Activated CD4-positive, alpha-beta T cell treated with anti-CD3 and anti-CD28 coated beads, Interleukin-2, amount 50 U/mL, for 16 hours (primary cell): ENCODE measurements at regions not wholly inside any gene's neighbourhood (a gene's known extent, or its start where the extent isn't known, plus 50 kb on each side); places are given as distances from the start of the nearest gene placed in this dataset.
"Not testable (repeated sequence)": the region's sequence is repeated elsewhere in the genome, so short reads cannot be mapped to it uniquely, and the experiment has no call there.

Source experiments
- DNase-seq: peaks from one replicate; pipeline ENCODE4 v3.0.0-alpha.2; 2020

GRCh38 chr6:139998478-139998877 lies 624.0 kb upstream of the CITED2 start:
- DNase-seq, result not testable (repeated sequence)

DNA sequence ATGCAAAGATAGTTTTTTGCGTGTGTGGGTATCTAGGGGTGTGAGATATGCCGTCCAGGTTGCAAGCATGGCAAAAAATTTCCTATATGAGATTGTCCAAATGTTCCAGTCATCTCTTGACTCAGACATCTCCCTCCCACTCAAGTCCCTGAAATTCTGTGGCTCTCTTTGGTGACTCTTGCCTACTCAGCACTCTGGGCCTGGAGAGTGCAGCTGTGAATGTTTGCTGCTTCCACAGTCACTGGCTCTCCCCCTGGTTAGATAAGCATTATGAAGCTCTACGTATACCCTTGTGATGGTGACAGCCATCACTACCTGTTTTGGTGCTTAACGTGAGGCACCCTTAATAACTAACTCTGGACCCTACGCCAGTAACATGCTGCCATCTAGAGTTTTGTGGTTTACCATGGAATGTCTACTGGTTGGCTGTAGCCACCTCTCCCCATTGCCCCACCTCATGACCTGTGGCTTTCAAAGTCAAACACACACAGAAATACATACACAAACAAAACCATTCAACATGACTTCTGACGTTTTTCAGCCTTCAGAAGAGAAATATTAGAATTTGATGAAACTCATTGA lies 621.9 kb upstream of the CITED2 start:
- DNase-seq, result peak; percentile 1

DNA sequence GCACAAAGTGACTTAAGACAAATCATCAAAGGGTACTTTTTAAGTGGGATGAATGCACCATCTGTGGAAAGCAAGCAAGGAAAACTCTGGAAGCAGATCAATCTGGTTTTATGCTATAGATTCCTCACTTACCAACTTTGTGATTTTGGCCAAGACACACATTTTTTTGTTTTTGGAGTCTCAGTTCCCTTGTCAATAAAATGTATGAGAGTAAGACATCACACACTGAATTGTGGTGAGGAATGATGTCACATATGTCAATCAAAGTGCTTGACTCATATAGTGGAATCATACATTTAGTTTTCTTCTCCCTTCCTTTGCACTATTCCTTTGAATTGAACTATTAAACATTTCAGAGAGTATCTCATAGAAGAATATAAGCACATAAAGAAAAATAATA lies 620.5 kb upstream of the CITED2 start:
- no peak for DNase-seq

GRCh38 chr6:139990856-139991465 lies 616.5 kb upstream of the CITED2 start:
- no peak for DNase-seq

DNA sequence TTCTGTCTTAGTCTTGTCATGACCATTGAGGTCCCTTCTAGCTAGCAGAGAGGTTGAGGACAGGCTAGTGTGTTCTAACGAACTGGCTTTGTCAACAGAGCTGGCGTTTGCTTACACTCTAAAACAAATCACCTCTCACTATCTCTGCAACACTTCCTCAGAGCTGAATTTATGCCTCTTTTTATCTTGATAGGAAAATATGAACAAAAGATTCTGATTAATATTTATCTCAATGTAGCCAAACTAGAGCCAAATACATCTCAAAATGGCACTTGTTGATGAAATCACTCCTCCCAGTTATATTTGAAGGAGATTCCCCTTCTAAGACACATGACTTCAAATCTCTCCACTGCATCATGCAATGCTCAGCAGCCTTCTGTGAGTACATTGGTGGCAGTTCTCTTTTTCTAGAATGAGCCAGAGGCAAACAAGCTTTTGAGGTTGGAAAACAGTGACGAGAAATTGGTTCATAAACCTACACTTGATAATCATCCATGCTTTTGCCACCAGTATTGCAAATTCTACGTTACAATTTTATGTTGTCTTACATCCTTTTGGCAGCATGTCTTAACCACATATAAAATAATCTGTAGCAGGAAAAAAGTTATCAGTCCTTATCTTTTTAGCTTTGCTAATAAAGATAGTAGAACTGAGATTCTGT lies 615.7 kb upstream of the CITED2 start:
- DNase-seq, result no peak

DNA sequence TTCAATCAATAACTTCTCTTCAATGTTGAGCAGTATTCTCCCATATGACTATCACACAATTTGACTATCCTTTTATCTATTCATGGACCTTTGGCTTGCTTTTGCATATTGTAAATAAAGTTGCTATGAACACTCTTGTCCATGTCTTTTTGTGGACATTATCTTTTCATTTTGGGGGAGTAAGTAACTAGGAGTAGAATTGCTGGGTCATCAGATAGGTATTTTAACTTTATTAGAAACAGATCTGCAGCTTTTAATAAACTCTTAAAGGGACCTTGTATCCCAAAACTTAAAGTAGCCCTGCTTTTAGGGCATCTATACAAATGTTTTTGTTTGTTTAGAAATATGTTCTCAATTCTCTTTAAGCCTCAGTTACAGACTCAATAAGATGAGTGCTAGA lies 614.2 kb upstream of the CITED2 start:
- no peak for DNase-seq

- no peak for DNase-seq
These were observed 612.6 kb upstream of the CITED2 start for GRCh38 chr6:139987091-139987490.

DNA sequence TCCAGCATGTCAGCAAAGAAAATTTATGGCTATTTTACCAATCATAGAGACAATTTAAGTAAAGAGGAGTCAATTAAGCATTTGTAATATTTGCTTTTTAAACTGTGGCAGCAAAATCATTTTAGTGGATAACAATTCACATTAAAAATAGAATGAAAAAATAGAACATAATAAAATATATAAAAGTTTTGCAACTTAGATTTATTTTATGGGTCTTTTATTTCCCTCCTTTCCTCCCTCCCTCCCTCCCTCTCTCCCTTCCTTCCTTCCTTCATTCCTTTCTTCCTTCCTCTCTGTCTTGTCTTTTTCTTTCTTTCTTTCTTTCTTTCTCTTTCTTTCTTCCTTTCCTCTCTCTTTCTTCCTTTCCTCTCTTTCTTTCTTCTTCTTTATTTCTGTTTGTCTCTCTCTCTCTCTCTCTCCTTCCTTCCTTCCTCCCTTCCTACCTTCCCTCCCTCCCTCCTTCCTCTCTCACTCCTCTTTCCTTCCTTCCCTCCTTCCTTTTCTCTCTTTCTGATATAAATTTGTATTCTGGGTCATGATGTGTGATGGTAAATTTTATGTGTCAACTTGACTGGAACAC lies 610.9 kb upstream of the CITED2 start:
- DNase-seq, result no peak

DNA sequence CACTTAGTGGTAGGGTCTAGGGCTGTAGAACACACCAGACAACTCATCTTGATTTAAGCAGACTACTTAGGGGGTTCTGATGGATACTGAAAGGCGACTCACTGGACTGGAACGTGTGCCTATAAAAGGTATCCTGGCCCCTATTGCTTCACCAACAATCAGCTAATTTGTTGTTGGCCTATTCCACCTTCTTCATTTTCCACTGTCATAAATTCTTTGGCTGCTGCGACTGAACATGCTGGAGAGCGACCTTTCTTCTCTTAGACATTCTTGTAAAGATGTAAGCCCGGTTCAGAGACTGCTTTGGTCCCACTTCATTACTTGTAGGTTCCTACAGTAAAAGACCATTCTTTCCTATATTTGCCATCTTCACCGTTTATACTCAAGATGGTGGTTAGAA lies 609.9 kb upstream of the CITED2 start:
- no peak for DNase-seq

- DNase-seq, result no peak
These were observed 609.3 kb upstream of the CITED2 start for GRCh38 chr6:139983555-139984276.

DNA sequence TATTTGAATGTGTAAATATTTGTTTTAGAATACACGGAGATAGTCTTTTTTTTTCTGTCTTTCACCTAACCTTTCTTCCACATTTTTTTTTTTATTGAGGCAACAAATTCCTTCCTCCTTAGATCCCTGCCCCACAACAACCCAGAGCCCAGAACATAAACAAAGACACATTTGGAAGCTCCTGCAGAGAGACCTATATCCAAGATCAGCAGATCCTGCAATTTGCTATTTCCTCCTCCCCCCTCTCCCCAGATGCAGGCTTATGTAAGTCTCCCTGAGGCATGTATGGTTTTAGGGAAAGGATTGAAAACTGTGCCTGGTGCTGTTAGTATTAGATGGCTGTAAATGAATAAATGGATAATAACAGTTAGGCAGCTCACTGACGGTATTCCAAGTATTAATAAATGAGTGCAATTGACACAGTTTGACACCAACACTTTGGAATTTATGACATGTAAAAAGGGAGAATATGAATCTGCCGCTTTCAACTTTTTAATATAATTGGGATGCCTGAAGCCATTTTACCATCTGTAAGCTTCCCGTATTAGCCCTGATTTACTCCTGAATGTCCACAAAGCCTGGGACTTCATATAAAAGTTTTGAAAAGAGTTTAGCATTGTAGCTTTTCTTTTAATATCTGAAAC lies 608.3 kb upstream of the CITED2 start:
- no peak for DNase-seq

GRCh38 chr6:139982195-139982594 lies 607.7 kb upstream of the CITED2 start:
- DNase-seq, result no peak

- no peak for DNase-seq
These were observed 607.3 kb upstream of the CITED2 start for GRCh38 chr6:139981768-139982181.

DNA sequence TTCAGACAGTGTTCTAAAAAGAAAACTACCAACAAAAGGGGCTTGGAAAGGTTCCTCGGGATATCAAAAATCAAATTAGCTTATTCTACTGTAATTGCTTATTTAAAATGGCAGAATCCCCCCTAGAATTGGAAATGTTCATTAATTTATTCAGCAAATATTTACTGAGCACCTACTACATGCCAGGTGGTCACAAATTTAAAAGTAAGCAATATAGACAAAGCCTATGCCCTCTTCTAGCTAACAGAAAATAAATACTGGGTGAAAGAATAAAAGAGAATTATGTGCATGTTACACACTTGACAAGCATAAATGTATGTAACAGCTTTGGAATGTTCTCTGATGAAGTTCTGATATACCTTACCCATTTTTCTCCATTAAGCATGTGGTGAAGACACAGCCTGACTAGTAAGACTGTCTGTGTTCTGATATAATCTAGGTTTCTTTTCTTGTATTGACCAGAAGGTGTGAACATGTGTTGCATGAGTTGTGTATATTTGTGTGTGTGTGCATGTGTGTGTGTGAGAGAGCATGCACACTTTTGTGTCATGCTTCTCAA lies 606.7 kb upstream of the CITED2 start:
- no peak for DNase-seq

DNA sequence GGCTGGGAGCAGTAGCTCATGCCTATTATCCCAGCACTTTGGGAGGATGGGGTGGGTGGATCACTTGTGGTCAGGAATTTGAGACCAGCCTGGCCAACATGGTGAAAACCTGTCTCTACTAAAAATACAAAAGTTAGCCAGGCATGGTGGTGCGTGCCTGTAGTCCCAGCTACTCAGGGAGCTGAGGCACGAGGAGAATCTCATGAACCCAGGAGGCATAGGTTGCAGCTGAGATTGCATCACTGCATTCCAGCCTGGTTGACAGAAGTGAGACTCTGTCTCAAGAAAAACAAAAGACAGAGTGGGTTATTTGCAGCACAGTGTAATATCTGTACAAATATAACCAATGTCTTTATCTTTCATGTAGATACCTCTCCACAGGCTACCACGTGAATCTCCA lies 606.2 kb upstream of the CITED2 start:
- DNase-seq, result not testable (repeated sequence)

GRCh38 chr6:139979021-139979725 lies 604.7 kb upstream of the CITED2 start:
- DNase-seq, result no peak

GRCh38 chr6:139977887-139978332 lies 603.5 kb upstream of the CITED2 start:
- DNase-seq, result no peak

- no peak for DNase-seq
These were observed 599.4 kb upstream of the CITED2 start for GRCh38 chr6:139973669-139974344.

DNA sequence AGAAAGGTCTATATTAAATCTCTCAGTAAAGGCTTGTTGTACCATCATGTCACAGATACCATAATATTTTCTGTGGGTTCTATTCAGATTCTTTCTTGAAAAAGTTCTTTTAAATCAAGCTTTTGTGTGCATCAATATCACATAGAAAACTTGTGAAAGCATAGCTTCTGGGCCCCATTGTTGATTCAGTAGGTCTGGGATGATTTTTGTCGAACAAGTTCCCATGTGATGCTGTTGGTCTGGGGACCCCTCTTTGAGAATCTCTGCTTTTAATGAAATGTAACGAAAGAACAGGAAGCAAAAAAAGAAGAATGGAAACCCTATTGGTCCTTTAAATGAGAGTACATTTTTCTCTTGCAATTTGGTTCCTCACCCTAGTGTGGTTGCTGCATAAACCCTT lies 597.7 kb upstream of the CITED2 start:
- DNase-seq, result no peak

DNA sequence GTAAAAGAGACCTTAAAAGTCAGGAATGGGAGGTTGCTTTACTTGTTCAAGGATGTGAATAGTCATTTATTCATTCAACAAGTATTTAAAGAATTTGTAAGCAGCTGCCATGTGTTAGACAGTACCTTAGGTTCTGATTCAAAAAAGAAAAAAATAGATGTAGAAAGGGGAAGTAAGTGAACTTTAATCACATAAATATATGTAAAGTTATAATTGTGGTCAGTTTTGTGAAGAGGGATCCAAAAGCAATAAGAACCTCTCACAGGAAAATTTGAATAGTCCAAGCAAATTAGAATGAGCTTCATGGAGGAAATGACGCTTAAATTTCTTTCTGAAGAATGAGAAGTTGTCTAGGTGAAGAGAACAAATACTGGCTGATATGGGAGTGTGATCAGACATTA lies 596.1 kb upstream of the CITED2 start:
- no peak for DNase-seq

DNA sequence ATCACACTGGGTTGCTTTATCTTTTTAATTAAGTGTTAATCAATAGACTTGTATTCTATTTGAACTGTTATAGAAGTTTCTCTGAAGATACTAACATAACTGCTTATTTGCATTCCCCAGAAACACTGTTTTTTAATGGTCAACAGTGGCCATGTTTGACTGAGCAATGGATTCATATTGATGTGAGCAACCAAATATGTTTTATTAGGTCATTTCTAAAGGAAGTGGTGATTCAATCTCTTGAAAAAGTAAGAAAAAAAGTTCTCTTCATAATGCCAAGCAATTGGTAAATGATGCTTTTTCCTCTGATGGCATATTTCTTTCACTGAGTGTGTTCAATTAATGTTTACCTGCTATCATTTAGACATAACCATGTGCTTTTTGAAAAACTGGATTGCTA lies 593.0 kb upstream of the CITED2 start:
- DNase-seq, result no peak
